NCI-H1092 treated with DMSO at 0.1 percent for 48 hours (cell line): ENCODE measurements at regions not wholly inside any gene's neighbourhood (a gene's known extent, or its start where the extent isn't known, plus 50 kb on each side); places are given as distances from the start of the nearest gene placed in this dataset.
A peak's percentile ranks its signal among the peaks of the same experiment; 100 is the strongest.
"Not testable (repeated sequence)": the region's sequence is repeated elsewhere in the genome, so short reads cannot be mapped to it uniquely, and the experiment has no call there.

Experiments used
- DNase-seq: peaks from one replicate; lab custom pipeline; 2025; lab: John Stamatoyannopoulos, UW

DNA sequence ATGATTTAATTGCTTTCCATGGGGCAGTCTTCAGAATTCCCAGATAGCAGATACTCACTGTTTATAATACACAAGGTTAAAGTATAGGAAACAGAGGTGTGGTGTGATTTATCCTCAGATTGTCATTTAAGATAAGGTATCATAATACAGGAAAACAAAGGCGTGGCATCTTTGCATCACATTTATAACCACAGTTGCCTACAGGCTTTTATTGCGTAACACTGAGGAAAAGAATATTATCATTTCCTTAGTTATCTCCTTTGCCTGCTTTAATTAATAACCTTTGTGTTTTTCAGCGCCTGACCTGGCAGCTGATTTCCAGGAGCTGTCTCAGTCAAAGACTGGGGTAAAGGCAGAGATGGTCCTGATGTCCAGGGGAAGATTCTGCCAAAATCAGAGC is 68.8 kb downstream of the SSX7 start:
- DNase-seq: no peak

DNA sequence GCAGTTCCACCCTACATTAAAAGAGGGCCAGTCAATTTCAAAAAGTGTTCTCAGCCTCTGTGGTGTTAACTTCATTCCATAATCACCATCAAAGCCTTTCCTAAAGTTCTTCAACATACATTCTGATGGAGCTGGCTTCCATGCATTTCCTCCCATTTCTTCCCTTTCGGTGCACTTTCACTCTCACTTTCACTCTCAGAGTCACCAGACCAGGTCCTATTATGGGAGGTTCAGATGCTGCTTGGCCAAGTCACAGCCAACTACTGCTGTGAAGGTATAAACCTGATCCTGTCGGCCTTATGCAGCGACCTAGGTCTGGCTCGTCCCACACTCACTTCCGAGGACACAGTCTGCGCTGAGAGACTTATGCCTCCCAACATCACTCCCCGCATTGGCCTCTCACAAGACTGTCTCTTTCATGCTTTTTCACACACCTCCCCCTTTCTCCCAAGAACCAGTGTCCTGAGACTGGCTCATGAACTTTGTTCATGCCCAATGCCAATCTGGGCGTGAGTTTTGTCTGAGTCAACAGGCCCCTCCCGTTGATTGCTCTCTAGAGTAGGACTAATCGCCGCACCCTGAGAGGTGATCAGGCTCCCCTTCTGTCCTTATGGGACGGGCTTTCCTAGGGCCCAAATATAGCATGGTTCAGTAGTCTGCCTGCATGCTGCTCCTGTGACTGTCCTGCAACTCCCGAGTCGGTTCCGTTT is 60.8 kb upstream of the XAGE1B start:
- no peak for DNase-seq

DNA sequence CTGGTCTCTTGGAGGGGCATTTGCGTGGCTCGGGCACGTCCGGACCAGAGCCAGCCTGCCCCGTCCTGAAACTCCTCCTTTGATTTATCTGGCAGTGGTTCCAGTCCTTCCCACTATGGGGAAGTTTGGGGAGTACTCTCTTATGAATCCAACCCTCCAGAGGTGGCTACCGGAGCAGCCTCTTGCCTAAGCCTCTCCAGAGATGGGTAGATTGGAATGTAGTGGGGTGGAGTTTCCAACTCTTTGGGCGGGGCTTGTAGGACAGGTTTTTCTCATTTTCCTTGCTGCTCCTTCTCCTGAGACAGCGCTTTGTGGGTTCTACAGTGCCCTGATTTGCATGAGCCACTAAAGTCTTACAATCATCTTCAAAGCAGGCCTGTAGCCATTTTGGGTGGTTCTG is 60.1 kb upstream of the XAGE1B start:
- DNase-seq: no peak

DNA sequence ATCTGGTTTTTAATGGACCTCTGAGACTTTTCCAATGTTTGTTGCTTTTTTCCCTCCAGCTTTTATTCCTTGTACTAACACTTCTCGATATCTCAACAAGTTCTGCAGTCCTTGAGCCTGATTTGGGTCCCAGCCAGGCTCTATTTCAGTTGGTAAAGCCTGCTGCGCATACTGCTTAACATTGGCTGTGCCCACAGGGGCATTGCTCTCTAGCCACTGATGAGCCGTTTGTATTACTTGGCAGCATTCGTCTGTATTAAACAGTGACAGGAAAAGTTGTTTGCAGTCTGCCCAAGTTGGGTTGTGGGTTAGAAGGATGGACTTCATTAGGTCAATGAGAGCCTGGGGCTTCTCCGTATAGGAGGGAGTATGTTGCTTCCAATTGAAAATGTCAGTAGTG is 59.6 kb upstream of the XAGE1B start:
- DNase-seq: no peak

DNA sequence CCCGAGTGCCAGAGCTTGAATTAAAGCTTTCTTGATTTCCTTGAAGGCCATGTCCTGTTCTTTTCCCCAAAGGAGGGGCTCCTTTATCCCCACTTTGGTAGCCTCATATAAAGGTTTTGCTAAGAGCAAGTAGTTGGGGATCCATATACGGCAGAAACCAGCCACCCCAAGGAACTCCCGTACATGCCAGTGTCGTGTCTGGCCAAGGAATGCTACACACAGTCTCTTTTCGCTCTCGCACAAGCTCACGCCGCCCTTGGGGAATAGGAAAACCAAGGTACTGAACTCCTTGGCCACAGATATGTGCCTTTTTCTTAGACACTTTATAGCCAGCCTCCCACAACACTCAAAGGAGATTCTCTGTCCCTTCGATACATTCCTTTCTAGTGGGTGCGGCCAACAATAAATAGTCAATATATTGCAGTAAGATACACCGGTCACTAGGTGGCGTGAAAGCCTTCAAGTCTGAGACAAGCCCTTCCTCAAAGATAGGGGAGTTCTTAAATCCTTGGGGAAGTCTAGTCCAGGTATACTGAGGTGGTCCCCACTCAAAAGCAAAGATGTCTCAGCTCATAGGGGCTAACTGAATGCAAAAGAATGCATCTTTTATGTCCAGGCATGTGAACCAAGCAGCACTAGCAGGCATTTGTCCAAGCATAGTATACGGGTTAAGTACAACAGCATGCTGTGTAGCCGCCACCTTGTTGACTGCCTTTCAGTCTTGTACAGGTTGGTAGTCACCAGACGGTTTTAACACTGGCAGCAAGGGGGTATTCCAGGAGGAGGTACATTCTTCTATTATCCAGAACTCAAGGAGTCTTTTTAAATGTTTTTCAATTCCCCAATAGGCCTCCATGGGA is 57.8 kb upstream of the XAGE1B start:
- peak; percentile 32 for DNase-seq

DNA sequence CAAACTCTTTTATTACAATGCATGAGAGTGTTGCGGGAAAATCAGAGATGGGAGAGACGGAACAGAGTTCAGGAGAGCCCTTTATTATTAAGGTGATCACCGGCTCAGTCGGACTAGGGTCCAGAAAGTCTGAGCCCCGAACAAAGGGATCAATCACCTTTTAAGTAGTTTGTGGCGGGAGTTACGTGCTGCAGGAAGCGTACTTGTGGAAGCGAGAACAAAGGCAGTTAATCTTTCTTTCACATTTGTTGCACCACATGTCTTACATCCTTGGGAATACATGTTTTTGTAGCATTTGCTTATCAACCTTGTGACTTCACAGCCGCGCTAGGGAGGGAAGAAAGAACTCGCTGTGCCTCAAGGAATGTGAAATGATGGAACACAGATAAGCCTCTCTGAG is 51.3 kb upstream of the XAGE1B start:
- not testable (repeated sequence) for DNase-seq
